ENCODE measurements at regions not wholly inside any gene's neighbourhood (a gene's known extent, or its start where the extent isn't known, plus 50 kb on each side); places are given as distances from the start of the nearest gene placed in this dataset.

- H3K4me3 ChIP-seq (ENCODE audit: low read depth, low read length), result no peak overlapping the region
- no peak for TF ChIP-seq CTCF (IDR thresholded peaks at IDR 0.05; ENCODE audit: control insufficient read depth, extremely low read depth, insufficient read depth)
- DNase-seq (ENCODE audit: low read depth), result no peak
These were observed 268.4 kb downstream of the HS3ST1 start for GRCh38 chr4:11160288-11160687.

DNA sequence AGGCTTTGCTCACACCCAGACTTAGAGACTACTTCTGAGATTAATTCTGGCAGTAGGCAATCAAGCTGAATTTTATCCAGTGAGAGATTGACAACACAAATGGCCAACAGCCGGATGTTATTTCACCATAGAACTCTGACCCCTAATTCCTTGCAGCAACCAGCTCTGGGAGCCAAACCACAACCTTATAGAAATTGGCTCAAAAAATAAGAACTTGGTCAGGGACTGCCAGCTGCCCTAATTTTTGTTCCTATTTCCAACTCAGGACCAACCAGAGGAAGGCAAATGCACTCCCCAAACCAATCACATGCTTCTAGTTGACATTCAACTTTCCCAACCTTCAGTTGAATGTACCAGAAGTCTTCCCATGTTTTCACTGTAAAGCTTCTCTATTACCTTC lies 269.7 kb downstream of the HS3ST1 start:
- no peak for DNase-seq (ENCODE audit: low read depth)
- no peak overlapping the region for H3K4me3 ChIP-seq (ENCODE audit: low read depth, low read length)
- TF ChIP-seq CTCF (IDR thresholded peaks at IDR 0.05; ENCODE audit: control insufficient read depth, extremely low read depth, insufficient read depth), result no peak

- TF ChIP-seq CTCF (IDR thresholded peaks at IDR 0.05; ENCODE audit: control insufficient read depth, extremely low read depth, insufficient read depth), result no peak
- DNase-seq (ENCODE audit: low read depth), result no peak
These were observed 273.4 kb downstream of the HS3ST1 start for GRCh38 chr4:11155208-11155867.

DNA sequence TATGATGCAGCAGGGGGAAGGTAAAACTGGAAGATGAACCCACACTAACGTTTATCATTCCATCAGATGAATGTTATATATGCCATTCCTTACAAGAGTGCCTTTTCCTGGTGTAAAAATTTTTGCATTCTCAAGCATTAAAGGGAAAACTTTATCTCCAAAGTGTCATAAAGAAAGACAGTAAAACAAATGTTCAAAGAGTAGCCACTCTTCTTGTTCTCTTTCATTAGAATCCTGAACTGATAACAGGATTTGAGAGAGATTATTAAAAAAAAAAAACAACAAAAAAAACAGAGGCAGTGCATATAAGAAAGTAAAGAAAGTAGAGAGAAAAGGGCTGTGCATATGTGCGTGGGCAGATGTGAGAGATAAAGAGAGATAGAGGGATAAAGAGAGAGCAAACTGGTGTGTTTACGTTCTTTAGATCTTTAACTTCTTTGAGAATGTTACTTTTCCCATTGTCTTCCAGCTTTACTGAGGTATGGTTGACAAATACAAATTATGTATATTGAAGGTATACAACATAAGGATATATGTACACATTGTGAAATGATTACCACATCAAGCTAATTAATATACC lies 275.4 kb downstream of the HS3ST1 start:
- no peak for TF ChIP-seq CTCF (IDR thresholded peaks at IDR 0.05; ENCODE audit: control insufficient read depth, extremely low read depth, insufficient read depth)
- H3K4me3 ChIP-seq (ENCODE audit: low read depth, low read length), result no peak overlapping the region
- DNase-seq (ENCODE audit: low read depth), result no peak

More at GRCh38 chr4:11155208-11155867, 273.4 kb downstream of the HS3ST1 start:
- no peak overlapping the region for H3K4me3 ChIP-seq (ENCODE audit: low read depth, low read length)

DNA sequence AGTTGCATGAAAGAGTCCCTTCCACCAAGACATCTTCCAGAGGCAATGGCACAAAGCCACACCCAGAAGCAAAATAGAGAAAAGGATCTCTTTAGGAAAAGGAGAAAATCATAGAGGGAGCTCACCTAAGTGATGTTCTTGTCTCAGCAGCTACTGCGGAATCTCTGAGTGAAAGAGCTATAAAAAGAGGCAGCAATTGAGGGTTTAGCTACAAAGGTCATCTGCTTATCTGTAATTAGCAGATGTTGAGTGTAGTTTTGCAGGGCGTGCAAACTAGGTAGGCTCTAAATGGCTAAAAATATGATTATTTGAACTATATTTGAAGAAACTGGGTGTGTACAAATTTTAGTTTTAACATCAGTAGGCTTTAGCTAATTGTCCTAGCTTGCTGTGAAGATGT lies 276.0 kb downstream of the HS3ST1 start:
- H3K4me3 ChIP-seq (ENCODE audit: low read depth, low read length), result no peak overlapping the region
- no peak for DNase-seq (ENCODE audit: low read depth)
- TF ChIP-seq CTCF (IDR thresholded peaks at IDR 0.05; ENCODE audit: control insufficient read depth, extremely low read depth, insufficient read depth), result no peak

DNA sequence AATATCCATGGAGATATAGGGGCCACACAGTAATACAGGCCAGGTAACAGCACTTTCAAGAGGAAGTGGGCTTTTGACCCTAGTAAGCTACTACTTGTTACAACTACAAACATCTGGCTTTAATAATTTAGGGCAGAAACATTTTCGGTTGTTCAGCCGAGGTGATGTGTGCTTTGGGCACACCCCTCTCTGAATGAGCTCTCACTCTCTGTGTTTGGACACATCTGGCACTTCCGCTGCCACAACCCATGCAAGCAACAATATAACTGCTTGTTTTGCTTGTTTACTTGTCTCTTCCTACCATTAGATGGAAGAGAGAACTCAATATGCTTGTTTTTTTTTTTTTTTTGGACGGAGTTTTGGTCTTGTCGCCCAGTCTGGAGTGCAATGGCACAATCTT lies 277.2 kb downstream of the HS3ST1 start:
- no peak for DNase-seq (ENCODE audit: low read depth)
- no peak for TF ChIP-seq CTCF (IDR thresholded peaks at IDR 0.05; ENCODE audit: control insufficient read depth, extremely low read depth, insufficient read depth)
- no peak overlapping the region for H3K4me3 ChIP-seq (ENCODE audit: low read depth, low read length)

Measured in LNCaP clone FGC (cell line).